Hepatocyte (in vitro differentiated cells): ENCODE measurements at regions not wholly inside any gene's neighbourhood (a gene's known extent, or its start where the extent isn't known, plus 50 kb on each side); places are given as distances from the start of the nearest gene placed in this dataset.

Experiments
- DNase-seq: peaks from one replicate; pipeline ENCODE4 v3.0.0-alpha.2; 2016; ENCODE audit warnings: low spot score
- H2AFZ ChIP-seq: fragments of 200-600 bp; sonication (generic); 2 replicates; pipeline ENCODE4 v1.6.0; 2016; ENCODE audit warnings: antibody characterized with exemption, mild to moderate bottlenecking
- H3K27ac ChIP-seq: fragments of 200-600 bp; sonication (generic); 2 replicates; pipeline ENCODE4 v1.5.1; 2016; ENCODE audit warnings: mild to moderate bottlenecking
- H3K27me3 ChIP-seq: fragments of 200-600 bp; sonication (generic); 2 replicates; pipeline ENCODE4 v1.6.1; 2016
- H3K36me3 ChIP-seq: fragments of 200-600 bp; sonication (generic); replicated peaks from 2 replicates; pipeline ENCODE4 v1.5.1; 2016; ENCODE audit warnings: low read depth; ENCODE audit not compliant: insufficient read depth
- H3K4me1 ChIP-seq: fragments of 200-600 bp; sonication (generic); 2 replicates; pipeline ENCODE4 v1.5.1; 2016; ENCODE audit warnings: mild to moderate bottlenecking, moderate library complexity; ENCODE audit not compliant: insufficient read depth
- H3K4me2 ChIP-seq: fragments of 200-600 bp; sonication (generic); 2 replicates; pipeline ENCODE4 v1.6.0; 2016
- H3K4me3 ChIP-seq: fragments of 200-600 bp; sonication (generic); 2 replicates; pipeline ENCODE4 v1.5.1; 2016; ENCODE audit warnings: mild to moderate bottlenecking
- H3K79me2 ChIP-seq: fragments of 200-600 bp; sonication (generic); 2 replicates; pipeline ENCODE4 v1.6.0; 2017; ENCODE audit warnings: mild to moderate bottlenecking
- H3K9me2 ChIP-seq: fragments of 200-600 bp; sonication (generic); replicated peaks from 2 replicates; pipeline ENCODE4 v1.6.0; 2017; ENCODE audit warnings: mild to moderate bottlenecking; ENCODE audit not compliant: insufficient read depth
- H3K9me3 ChIP-seq: fragments of 200-600 bp; sonication (generic); 2 replicates; pipeline ENCODE4 v1.5.1; 2016; ENCODE audit warnings: low read depth, mild to moderate bottlenecking
- H4K20me1 ChIP-seq: fragments of 200-600 bp; sonication (generic); 2 replicates; pipeline ENCODE4 v1.6.0; 2016; ENCODE audit warnings: mild to moderate bottlenecking; ENCODE audit not compliant: insufficient read depth, poor library complexity, severe bottlenecking
- CTCF ChIP-seq: fragments of 200-600 bp; sonication (generic); IDR thresholded peaks from 2 replicates; pipeline ENCODE4 v1.5.1; 2016; ENCODE audit warnings: antibody characterized with exemption, mild to moderate bottlenecking; ENCODE audit not compliant: poor library complexity
- EZH2 ChIP-seq: fragments of 200-600 bp; sonication (generic); IDR thresholded peaks from 2 replicates; pipeline ENCODE4 v1.6.1; 2016; ENCODE audit warnings: antibody characterized with exemption, mild to moderate bottlenecking, borderline replicate concordance
- EZH2phosphoT487 ChIP-seq: fragments of 200-600 bp; sonication (generic); IDR thresholded peaks from one replicate; pipeline ENCODE4 v1.6.1; 2018; ENCODE audit warnings: antibody characterized with exemption, mild to moderate bottlenecking, low read depth, moderate library complexity; ENCODE audit not compliant: unreplicated experiment, severe bottlenecking
- WGBS: methylation state at CpG from one replicate; pipeline ENCODE4 v1.1.6; 2016; ENCODE audit warnings: low lambda C conversion rate; ENCODE audit errors: missing lambda C conversion rate; 5-methylcytosine and 5-hydroxymethylcytosine counted together

GRCh38 chrX:1902901-1903235 is 288.0 kb downstream of the ASMT start:
- peak overlapping the region; percentile 50 for H3K27ac ChIP-seq
- H3K27me3 ChIP-seq: no peaks in the 10 kb centered on the region
- WGBS: 64% methylated on average over 7 of the region's 7 CpGs
- peak overlapping the region; percentile 36 for H3K4me2 ChIP-seq
- H2AFZ ChIP-seq: no peak overlapping the region
- no peaks in the 10 kb centered on the region for H3K9me2 ChIP-seq
- no peaks in the 10 kb centered on the region for H3K9me3 ChIP-seq
- DNase-seq: no peak
- H3K79me2 ChIP-seq: no peaks in the 10 kb centered on the region
- H3K4me3 ChIP-seq: no peak overlapping the region
- no peaks in the 10 kb centered on the region for H4K20me1 ChIP-seq
- H3K4me1 ChIP-seq: no peaks in the 10 kb centered on the region
- no peaks in the 10 kb centered on the region for H3K36me3 ChIP-seq
- TF ChIP-seq EZH2phosphoT487 (no peak), EZH2 (no peak), CTCF (no peak)

- Histone ChIP-seq H3K9me2 (no peaks in the 10 kb centered on the region), H3K79me2 (no peaks in the 10 kb centered on the region), H3K27me3 (no peaks in the 10 kb centered on the region), H3K27ac (peak overlapping the region; percentile 50), H3K4me3 (no peak overlapping the region), H4K20me1 (no peaks in the 10 kb centered on the region), H3K36me3 (no peaks in the 10 kb centered on the region), H3K4me2 (peak overlapping the region; percentile 36), H2AFZ (no peak overlapping the region), H3K4me1 (no peaks in the 10 kb centered on the region), H3K9me3 (no peaks in the 10 kb centered on the region)
- WGBS: 47% methylated on average over 17 of the region's 17 CpGs
- peak; percentile 58 for DNase-seq
- no peak for TF ChIP-seq EZH2phosphoT487
- no peak for TF ChIP-seq CTCF
- TF ChIP-seq EZH2: no peak
These were observed 288.5 kb downstream of the ASMT start for GRCh38 chrX:1903236-1903935.

- no peak overlapping the region for H2AFZ ChIP-seq
- no peaks in the 10 kb centered on the region for H3K36me3 ChIP-seq
- no peaks in the 10 kb centered on the region for H3K9me3 ChIP-seq
- H3K27ac ChIP-seq: no peak overlapping the region
- H3K27me3 ChIP-seq: no peaks in the 10 kb centered on the region
- H3K4me1 ChIP-seq: no peaks in the 10 kb centered on the region
- no peaks in the 10 kb centered on the region for H3K79me2 ChIP-seq
- H3K4me3 ChIP-seq: no peak overlapping the region
- WGBS: 96% methylated on average over 2 of the region's 2 CpGs
- TF ChIP-seq EZH2 (no peak), EZH2phosphoT487 (no peak), CTCF (no peak)
- no peak for DNase-seq
- no peak overlapping the region for H3K4me2 ChIP-seq
- H3K9me2 ChIP-seq: no peaks in the 10 kb centered on the region
- H4K20me1 ChIP-seq: no peaks in the 10 kb centered on the region
These were observed 289.9 kb downstream of the ASMT start for GRCh38 chrX:1904663-1905218.
